ENCODE measurements at regions not wholly inside any gene's neighbourhood (a gene's known extent, or its start where the extent isn't known, plus 50 kb on each side); places are given as distances from the start of the nearest gene placed in this dataset.

DNA sequence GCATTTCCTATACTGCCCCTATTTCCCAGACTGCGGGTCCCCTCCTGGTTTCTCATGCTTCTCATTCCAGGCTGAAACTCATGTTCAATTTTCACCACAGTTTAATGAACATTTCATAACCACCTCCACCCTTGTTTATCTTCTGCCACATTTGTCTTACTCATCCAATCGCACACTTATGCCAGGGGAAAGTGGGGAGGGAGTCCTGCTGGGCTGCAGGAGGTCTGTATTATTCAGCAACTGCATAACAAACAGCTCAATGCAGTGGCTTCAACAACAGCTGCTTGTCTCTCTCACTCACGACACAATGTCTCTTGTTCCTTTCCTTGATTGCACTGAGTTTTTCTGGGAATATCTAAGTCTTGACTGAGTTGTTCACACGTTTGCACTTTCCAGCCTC, 106.0 kb downstream of the ZNF519 start:
- TF ChIP-seq CTCF (IDR thresholded peaks at IDR 0.05) = no peak
- no peak for TF ChIP-seq POLR2A (IDR thresholded peaks at IDR 0.05)
